ENCODE measurements at regions not wholly inside any gene's neighbourhood (a gene's known extent, or its start where the extent isn't known, plus 50 kb on each side); places are given as distances from the start of the nearest gene placed in this dataset.

- Histone ChIP-seq H3K4me3 (no peak overlapping the region), H3K4me1 (no peaks in the 10 kb centered on the region), H3K36me3 (no peaks in the 10 kb centered on the region), H3K27ac (no peak overlapping the region), H3K27me3 (no peaks in the 10 kb centered on the region), H3K9me3 (no peaks in the 10 kb centered on the region)
- intact Hi-C loops (cut with DNase I) = no loop called here
- TF ChIP-seq POLR2AphosphoS5 (IDR thresholded peaks at IDR 0.05; ENCODE audit: insufficient read depth in 1 of 2, low read depth in 1 of 2) (no peak), POLR2A (IDR thresholded peaks at IDR 0.05) (no peak), CTCF (IDR thresholded peaks at IDR 0.05) (no peak)
- no peak for DNase-seq (ENCODE audit: extremely low spot score in 2 of 2)
Observed at GRCh38 chr7:46850563-46851330, 731.2 kb downstream of the TNS3 start.

- Histone ChIP-seq H3K9me3 (no peaks in the 10 kb centered on the region), H3K4me1 (no peaks in the 10 kb centered on the region), H3K36me3 (no peaks in the 10 kb centered on the region), H3K4me3 (no peak overlapping the region), H3K27me3 (no peaks in the 10 kb centered on the region), H3K27ac (no peak overlapping the region)
- TF ChIP-seq POLR2A (IDR thresholded peaks at IDR 0.05) (no peak), POLR2AphosphoS5 (IDR thresholded peaks at IDR 0.05; ENCODE audit: insufficient read depth in 1 of 2, low read depth in 1 of 2) (no peak), CTCF (IDR thresholded peaks at IDR 0.05) (no peak)
- no peak for DNase-seq (ENCODE audit: extremely low spot score in 2 of 2)
- intact Hi-C loops (cut with DNase I) = no loop called here
Observed at GRCh38 chr7:46848944-46849343, 733.0 kb downstream of the TNS3 start.

GRCh38 chr7:46848311-46848710 is 733.6 kb downstream of the TNS3 start:
- Histone ChIP-seq H3K36me3 (no peaks in the 10 kb centered on the region), H3K27me3 (no peaks in the 10 kb centered on the region)
- intact Hi-C loops (cut with DNase I) = no loop called here

GRCh38 chr7:46847126-46847525 is 734.8 kb downstream of the TNS3 start:
- intact Hi-C loops (cut with DNase I) = no loop called here
- TF ChIP-seq POLR2A (IDR thresholded peaks at IDR 0.05) (no peak), POLR2AphosphoS5 (IDR thresholded peaks at IDR 0.05; ENCODE audit: insufficient read depth in 1 of 2, low read depth in 1 of 2) (no peak), CTCF (IDR thresholded peaks at IDR 0.05) (no peak)
- DNase-seq (ENCODE audit: extremely low spot score in 2 of 2) = no peak
- H3K4me3 ChIP-seq = no peak overlapping the region
- no peaks in the 10 kb centered on the region for H3K4me1 ChIP-seq
- H3K27me3 ChIP-seq = no peaks in the 10 kb centered on the region
- H3K27ac ChIP-seq = no peak overlapping the region
- H3K36me3 ChIP-seq = no peaks in the 10 kb centered on the region
- no peaks in the 10 kb centered on the region for H3K9me3 ChIP-seq

More at GRCh38 chr7:46848311-46848710, 733.6 kb downstream of the TNS3 start:
- Histone ChIP-seq H3K4me1 (no peaks in the 10 kb centered on the region), H3K27ac (no peak overlapping the region), H3K9me3 (no peaks in the 10 kb centered on the region), H3K4me3 (no peak overlapping the region)
- TF ChIP-seq POLR2AphosphoS5 (IDR thresholded peaks at IDR 0.05; ENCODE audit: insufficient read depth in 1 of 2, low read depth in 1 of 2) (no peak), POLR2A (IDR thresholded peaks at IDR 0.05) (no peak), CTCF (IDR thresholded peaks at IDR 0.05) (no peak)
- no peak for DNase-seq (ENCODE audit: extremely low spot score in 2 of 2)

GRCh38 chr7:46844486-46844885 is 737.4 kb downstream of the TNS3 start:
- DNase-seq (ENCODE audit: extremely low spot score in 2 of 2) = no peak
- intact Hi-C loops (cut with DNase I) = no loop called here
- no peaks in the 10 kb centered on the region for H3K4me1 ChIP-seq
- H3K9me3 ChIP-seq = no peaks in the 10 kb centered on the region
- no peak overlapping the region for H3K4me3 ChIP-seq
- H3K27ac ChIP-seq = no peak overlapping the region
- no peak for TF ChIP-seq POLR2A (IDR thresholded peaks at IDR 0.05)
- TF ChIP-seq CTCF (IDR thresholded peaks at IDR 0.05) = no peak
- TF ChIP-seq POLR2AphosphoS5 (IDR thresholded peaks at IDR 0.05; ENCODE audit: insufficient read depth in 1 of 2, low read depth in 1 of 2) = no peak
- no peaks in the 10 kb centered on the region for H3K27me3 ChIP-seq
- H3K36me3 ChIP-seq = no peaks in the 10 kb centered on the region
